A549 (cell line): ENCODE measurements at regions not wholly inside any gene's neighbourhood (a gene's known extent, or its start where the extent isn't known, plus 50 kb on each side); places are given as distances from the start of the nearest gene placed in this dataset.

Experiments used
- ATAC-seq, 2 experiments: fragments of 200-7000 bp in 1 of 2; fragments of >200 bp in 1 of 2; cut with Nextera tagmentation in 1 of 2; cut with Tn5 transposase in 1 of 2; 3 replicates each; pipeline versions ENCODE4 v1.8.0 to v1.9.1; 2018 to 2020; ENCODE audit warnings: mild to moderate bottlenecking in 1 of 2, moderate library complexity in 1 of 2
- CTCF ChIA-PET: fragments of 300-600 bp; sonication (Branson Sonifier 250); formaldehyde crosslinking; extraction: SDS; loops from one replicate; lab custom pipeline; 2021; ENCODE audit warnings: antibody characterized with exemption, inconsistent platforms; lab: Yijun Ruan, JAX
- POLR2A ChIA-PET: fragments of 350-600 bp; formaldehyde crosslinking; extraction: SDS; loops from one replicate; lab custom pipeline; 2021; ENCODE audit warnings: antibody characterized with exemption, inconsistent platforms; lab: Yijun Ruan, JAX
- DNase-seq, 2 experiments: peaks; one replicate each; pipeline versions ENCODE4 v3.0.0 to v3.0.0-alpha.2; 2011 to 2016; ENCODE audit warnings: low read depth in 1 of 2, low spot score in 1 of 2
- FAIRE-seq: peaks from 2 replicates; lab custom pipeline; 2011; peaks lifted over from hg19 to GRCh38; lab: Jason Lieb, UNC
- H3K27ac ChIP-seq, 2 experiments: fragments of >200 bp; sonication (Bioruptor Twin); formaldehyde crosslinking; 3 replicates each; pipeline ENCODE4 v1.5.1; 2016 to 2017
- H3K4me1 ChIP-seq: fragments of >200 bp; sonication (Bioruptor Twin); formaldehyde crosslinking; 3 replicates; pipeline ENCODE4 v1.6.1; 2016
- H3K4me2 ChIP-seq: fragments of >200 bp; sonication (Bioruptor Twin); formaldehyde crosslinking; 3 replicates; pipeline ENCODE4 v1.6.1; 2016
- H3K4me3 ChIP-seq: fragments of >200 bp; sonication (Bioruptor Twin); formaldehyde crosslinking; 3 replicates; pipeline ENCODE4 v1.5.1; 2016
- H3K9me3 ChIP-seq: fragments of >200 bp; sonication (Bioruptor Twin); formaldehyde crosslinking; 3 replicates; pipeline ENCODE4 v1.6.1; 2016
- CBX8 ChIP-seq: fragments of 200-600 bp; sonication (generic); IDR thresholded peaks from 2 replicates; pipeline ENCODE4 v1.6.1; 2016
- CHD4 ChIP-seq: fragments of 200-600 bp; sonication (generic); IDR thresholded peaks from 2 replicates; pipeline ENCODE4 v1.6.1; 2016; ENCODE audit warnings: antibody characterized with exemption, mild to moderate bottlenecking, borderline replicate concordance
- EP300 ChIP-seq, 2 experiments: fragments of >200 bp; sonication (Bioruptor Twin); formaldehyde crosslinking; IDR thresholded peaks; 2 replicates in 1 of 2; 3 replicates in 1 of 2; pipeline ENCODE4 v1.6.1; 2016 to 2017
- FOXS1 ChIP-seq: fragments of 250-450 bp; sonication (Bioruptor Pico); IDR thresholded peaks from 2 replicates; pipeline ENCODE4 v1.5.0; 2020; ENCODE audit warnings: mild to moderate bottlenecking, moderate library complexity
- HOXB13 ChIP-seq: fragments of 250-450 bp; sonication (Bioruptor Pico); IDR thresholded peaks from 2 replicates; pipeline ENCODE4 v1.5.0; 2020; ENCODE audit warnings: low read depth, mild to moderate bottlenecking, moderate library complexity
- HOXB5 ChIP-seq: fragments of 250-450 bp; sonication (Bioruptor Pico); IDR thresholded peaks from 2 replicates; pipeline ENCODE4 v1.5.0; 2020; ENCODE audit warnings: mild to moderate bottlenecking, moderate library complexity
- JUNB ChIP-seq: fragments of >200 bp; sonication (Bioruptor Twin); formaldehyde crosslinking; IDR thresholded peaks from 2 replicates; pipeline ENCODE4 v1.6.1; 2016
- MAFK ChIP-seq: fragments of 450-650 bp; IDR thresholded peaks from 2 replicates; pipeline ENCODE4 v1.6.1; 2014; ENCODE audit not compliant: partially characterized antibody
- PHF8 ChIP-seq: fragments of 200-600 bp; sonication (generic); IDR thresholded peaks from 2 replicates; pipeline ENCODE4 v1.6.1; 2016; ENCODE audit warnings: low read depth, mild to moderate bottlenecking, antibody characterized with exemption, moderate library complexity, borderline replicate concordance
- RNF2 ChIP-seq: fragments of 200-600 bp; sonication (generic); IDR thresholded peaks from 2 replicates; pipeline ENCODE4 v1.6.1; 2016; ENCODE audit warnings: low read depth, mild to moderate bottlenecking, antibody characterized with exemption, moderate library complexity, borderline replicate concordance
- SMC3 ChIP-seq: fragments of >200 bp; sonication (Bioruptor Twin); formaldehyde crosslinking; IDR thresholded peaks from 3 replicates; pipeline ENCODE4 v1.6.1; 2018; ENCODE audit warnings: inconsistent platforms
- TFCP2L1 ChIP-seq: fragments of 250-450 bp; sonication (Bioruptor Pico); IDR thresholded peaks from 2 replicates; pipeline ENCODE4 v1.5.0; 2021; ENCODE audit warnings: mild to moderate bottlenecking
- TP53 ChIP-seq: fragments of 250-450 bp; sonication (Bioruptor Pico); IDR thresholded peaks from 2 replicates; pipeline ENCODE4 v1.5.0; 2021; ENCODE audit warnings: mild to moderate bottlenecking, moderate library complexity
- ZC3H11A ChIP-seq: fragments of 450-650 bp; IDR thresholded peaks from 2 replicates; pipeline ENCODE4 v1.6.1; 2014; ENCODE audit warnings: antibody characterized with exemption, mild to moderate bottlenecking
- WGBS: methylation state at CpG from one replicate; pipeline ENCODE4 v1.1.6; 2017; ENCODE audit errors: missing lambda C conversion rate; 5-methylcytosine and 5-hydroxymethylcytosine counted together
- TF ChIP-seq, protein P1 (sequence below): fragments of 200-600 bp; sonication (generic); IDR thresholded peaks from 2 replicates; pipeline ENCODE4 v1.6.1; 2016; ENCODE audit warnings: antibody characterized with exemption, mild to moderate bottlenecking, moderate library complexity
- TF ChIP-seq, protein P2 (sequence below): fragments of 150-350 bp; IDR thresholded peaks from 2 replicates; pipeline ENCODE4 v1.6.1; 2014; ENCODE audit warnings: low read depth, mild to moderate bottlenecking, low read length
- TF ChIP-seq, protein P3 (sequence below): IDR thresholded peaks from 2 replicates; pipeline ENCODE4 v1.6.1; 2012; ENCODE audit warnings: low read depth, borderline replicate concordance
- TF ChIP-seq, protein P4 (sequence below): fragments of 450-650 bp; IDR thresholded peaks from 2 replicates; pipeline ENCODE4 v1.6.1; 2014; ENCODE audit warnings: antibody characterized with exemption

DNA sequence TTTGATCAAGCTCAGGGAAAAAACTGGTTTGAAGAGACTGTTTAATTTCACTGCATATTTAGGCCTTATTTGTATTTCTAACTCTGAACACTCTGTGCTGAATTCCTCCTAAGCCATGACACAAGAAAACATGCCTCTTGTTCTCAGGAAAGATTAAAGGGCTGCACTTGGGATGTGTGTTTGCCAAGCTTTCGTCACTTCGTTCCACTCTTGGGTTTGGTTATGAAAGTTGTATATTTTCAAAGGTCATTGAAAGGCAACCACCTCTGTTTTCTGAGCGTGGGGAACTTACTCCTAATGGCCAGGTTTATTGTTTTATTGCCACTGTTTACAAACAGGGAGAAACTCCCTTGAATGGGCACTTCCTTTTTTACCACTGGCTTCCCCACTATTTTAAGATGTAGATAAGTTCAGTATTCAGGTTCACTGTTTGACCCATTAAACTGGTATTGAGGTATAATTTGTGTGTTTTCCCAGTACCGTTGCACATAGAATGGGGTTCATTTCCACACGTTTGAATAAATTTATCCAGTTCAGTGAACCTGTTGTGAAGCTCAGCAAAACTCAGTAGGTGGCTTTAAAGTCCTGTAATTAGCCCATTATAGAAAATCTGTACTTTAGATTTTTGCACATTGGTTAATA lies 65.3 kb downstream of the NKX2-1 start (continued):
- TF ChIP-seq, protein P1, sequence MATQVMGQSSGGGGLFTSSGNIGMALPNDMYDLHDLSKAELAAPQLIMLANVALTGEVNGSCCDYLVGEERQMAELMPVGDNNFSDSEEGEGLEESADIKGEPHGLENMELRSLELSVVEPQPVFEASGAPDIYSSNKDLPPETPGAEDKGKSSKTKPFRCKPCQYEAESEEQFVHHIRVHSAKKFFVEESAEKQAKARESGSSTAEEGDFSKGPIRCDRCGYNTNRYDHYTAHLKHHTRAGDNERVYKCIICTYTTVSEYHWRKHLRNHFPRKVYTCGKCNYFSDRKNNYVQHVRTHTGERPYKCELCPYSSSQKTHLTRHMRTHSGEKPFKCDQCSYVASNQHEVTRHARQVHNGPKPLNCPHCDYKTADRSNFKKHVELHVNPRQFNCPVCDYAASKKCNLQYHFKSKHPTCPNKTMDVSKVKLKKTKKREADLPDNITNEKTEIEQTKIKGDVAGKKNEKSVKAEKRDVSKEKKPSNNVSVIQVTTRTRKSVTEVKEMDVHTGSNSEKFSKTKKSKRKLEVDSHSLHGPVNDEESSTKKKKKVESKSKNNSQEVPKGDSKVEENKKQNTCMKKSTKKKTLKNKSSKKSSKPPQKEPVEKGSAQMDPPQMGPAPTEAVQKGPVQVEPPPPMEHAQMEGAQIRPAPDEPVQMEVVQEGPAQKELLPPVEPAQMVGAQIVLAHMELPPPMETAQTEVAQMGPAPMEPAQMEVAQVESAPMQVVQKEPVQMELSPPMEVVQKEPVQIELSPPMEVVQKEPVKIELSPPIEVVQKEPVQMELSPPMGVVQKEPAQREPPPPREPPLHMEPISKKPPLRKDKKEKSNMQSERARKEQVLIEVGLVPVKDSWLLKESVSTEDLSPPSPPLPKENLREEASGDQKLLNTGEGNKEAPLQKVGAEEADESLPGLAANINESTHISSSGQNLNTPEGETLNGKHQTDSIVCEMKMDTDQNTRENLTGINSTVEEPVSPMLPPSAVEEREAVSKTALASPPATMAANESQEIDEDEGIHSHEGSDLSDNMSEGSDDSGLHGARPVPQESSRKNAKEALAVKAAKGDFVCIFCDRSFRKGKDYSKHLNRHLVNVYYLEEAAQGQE, result no peak
- TF ChIP-seq TP53 (CRISPR knock-in tag) (no peak), CBX8 (no peak)
- TF ChIP-seq, all 56 proteins: peak for 0

DNA sequence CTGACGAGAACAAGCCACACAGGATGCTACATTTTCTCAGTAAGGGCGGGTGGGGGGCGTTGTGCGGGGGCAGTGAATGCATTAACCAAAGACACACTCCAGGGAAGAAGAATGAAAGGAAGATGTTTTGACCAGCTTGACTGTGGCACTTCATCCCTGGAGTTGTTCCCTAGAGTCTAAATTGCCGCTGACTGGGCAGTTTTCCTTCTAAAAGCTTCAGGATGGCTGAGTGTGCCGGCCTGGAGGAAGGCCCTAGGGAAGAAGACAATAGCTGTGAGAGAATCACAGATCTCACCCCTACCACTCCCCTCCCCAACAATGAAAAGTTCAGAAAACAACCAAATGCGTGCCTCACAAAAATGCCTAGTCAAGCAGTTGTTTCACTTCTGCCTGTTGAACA lies 67.2 kb downstream of the NKX2-1 start:
- no peak for ATAC-seq
- FAIRE-seq, result no peak

DNA sequence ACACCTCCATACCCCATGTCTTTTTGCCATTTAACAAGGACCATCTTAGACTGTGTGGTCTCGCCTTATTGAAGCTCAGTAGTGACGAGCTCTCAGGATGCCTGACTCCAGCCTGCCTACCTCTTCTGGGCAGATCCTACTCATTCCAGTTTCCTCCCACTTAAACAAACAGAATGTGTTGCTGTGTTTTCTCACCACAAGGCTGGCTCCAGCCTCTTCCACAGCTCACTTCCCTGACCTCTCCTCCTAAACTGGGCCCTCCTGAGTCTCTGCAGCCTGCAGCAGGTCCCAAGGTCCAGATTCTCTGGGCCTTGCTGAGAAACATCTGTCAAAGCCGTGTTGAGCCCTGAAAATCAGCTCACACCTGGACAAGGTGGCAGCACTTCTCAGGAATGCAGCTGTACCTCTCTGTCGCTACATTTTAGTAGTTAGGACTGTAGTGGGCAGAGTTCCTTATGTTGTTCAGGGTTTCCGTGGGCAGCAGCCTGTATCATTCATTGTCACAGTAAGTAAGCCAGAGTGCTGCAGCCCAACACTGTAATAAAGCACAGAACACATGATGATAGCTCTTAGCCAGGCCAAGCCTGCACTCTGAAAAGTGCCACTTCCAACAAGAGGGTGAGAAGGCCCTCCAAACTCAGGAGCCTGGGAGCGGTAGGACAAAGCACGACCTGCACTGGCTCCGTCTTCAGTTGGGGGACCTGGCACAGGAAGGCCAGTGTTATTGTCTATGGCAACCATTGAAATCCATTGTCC lies 68.5 kb downstream of the NKX2-1 start:
- Histone ChIP-seq H3K4me3 (no peak overlapping the region), H3K4me1 (no peaks in the 10 kb centered on the region), H3K27ac (no peak overlapping the region), H3K4me2 (no peak overlapping the region), H3K9me3 (no peaks in the 10 kb centered on the region)
- WGBS, result 69% methylated on average over 8 of the region's 8 CpGs
- no peak for ATAC-seq
- TF ChIP-seq HOXB13 (CRISPR knock-in tag) (no peak), HOXB5 (no peak), ZC3H11A (no peak), PHF8 (no peak), JUNB (no peak), TFCP2L1 (CRISPR knock-in tag) (no peak), SMC3 (no peak), EP300 (IDR thresholded peaks at IDR 0.05) (no peak), RNF2 (no peak)
- TF ChIP-seq, protein P2, sequence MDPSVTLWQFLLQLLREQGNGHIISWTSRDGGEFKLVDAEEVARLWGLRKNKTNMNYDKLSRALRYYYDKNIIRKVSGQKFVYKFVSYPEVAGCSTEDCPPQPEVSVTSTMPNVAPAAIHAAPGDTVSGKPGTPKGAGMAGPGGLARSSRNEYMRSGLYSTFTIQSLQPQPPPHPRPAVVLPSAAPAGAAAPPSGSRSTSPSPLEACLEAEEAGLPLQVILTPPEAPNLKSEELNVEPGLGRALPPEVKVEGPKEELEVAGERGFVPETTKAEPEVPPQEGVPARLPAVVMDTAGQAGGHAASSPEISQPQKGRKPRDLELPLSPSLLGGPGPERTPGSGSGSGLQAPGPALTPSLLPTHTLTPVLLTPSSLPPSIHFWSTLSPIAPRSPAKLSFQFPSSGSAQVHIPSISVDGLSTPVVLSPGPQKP, result no peak
- TF ChIP-seq, protein P1, result no peak
- TF ChIP-seq, protein P3, sequence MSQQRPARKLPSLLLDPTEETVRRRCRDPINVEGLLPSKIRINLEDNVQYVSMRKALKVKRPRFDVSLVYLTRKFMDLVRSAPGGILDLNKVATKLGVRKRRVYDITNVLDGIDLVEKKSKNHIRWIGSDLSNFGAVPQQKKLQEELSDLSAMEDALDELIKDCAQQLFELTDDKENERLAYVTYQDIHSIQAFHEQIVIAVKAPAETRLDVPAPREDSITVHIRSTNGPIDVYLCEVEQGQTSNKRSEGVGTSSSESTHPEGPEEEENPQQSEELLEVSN, result no peak
- CTCF ChIA-PET, result interaction anchor here (0.6 kb wide), 1 partner anchor 74 kb away, joined by 3 read pairs; no protein-coding TSS in a partner anchor
- FAIRE-seq, result no peak
- POLR2A ChIA-PET, result no interaction called here
- DNase-seq, result no peak

More for the DNA sequence above, 67.2 kb downstream of the NKX2-1 start:
- Histone ChIP-seq H3K4me1 (no peaks in the 10 kb centered on the region), H3K9me3 (no peaks in the 10 kb centered on the region), H3K27ac (no peak overlapping the region), H3K4me3 (no peak overlapping the region), H3K4me2 (no peak overlapping the region)
- no peak for DNase-seq
- ChIA-PET CTCF (interaction anchor here (0.9 to 1.5 kb wide), 4 partner anchors 68 to 153 kb away, joined by 3 to 4 read pairs (median 3); partner anchors contain the start of gene NKX2-1), POLR2A (no interaction called here)
- TF ChIP-seq FOXS1 (CRISPR knock-in tag), result no peak
- TF ChIP-seq JUNB, result no peak
- no peak for TF ChIP-seq CHD4
- TF ChIP-seq, protein P4, sequence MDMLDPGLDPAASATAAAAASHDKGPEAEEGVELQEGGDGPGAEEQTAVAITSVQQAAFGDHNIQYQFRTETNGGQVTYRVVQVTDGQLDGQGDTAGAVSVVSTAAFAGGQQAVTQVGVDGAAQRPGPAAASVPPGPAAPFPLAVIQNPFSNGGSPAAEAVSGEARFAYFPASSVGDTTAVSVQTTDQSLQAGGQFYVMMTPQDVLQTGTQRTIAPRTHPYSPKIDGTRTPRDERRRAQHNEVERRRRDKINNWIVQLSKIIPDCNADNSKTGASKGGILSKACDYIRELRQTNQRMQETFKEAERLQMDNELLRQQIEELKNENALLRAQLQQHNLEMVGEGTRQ, result no peak
- TF ChIP-seq MAFK, result peak; percentile 71
- no peak for TF ChIP-seq CBX8
- WGBS, result 89% methylated on average over 7 of the region's 7 CpGs
